Nephron progenitor cell (in vitro differentiated cells): ENCODE measurements at regions not wholly inside any gene's neighbourhood (a gene's known extent, or its start where the extent isn't known, plus 50 kb on each side); places are given as distances from the start of the nearest gene placed in this dataset.

Source experiments
- DNase-seq: peaks from one replicate; pipeline ENCODE4 v3.0.0; 2021
- H3K27ac Mint-ChIP-seq: 2 replicates; pipeline ENCODE4 v1.8.0; 2021; ENCODE audit warnings: mild to moderate bottlenecking, moderate library complexity, mixed read lengths
- H3K27me3 Mint-ChIP-seq: 2 replicates; pipeline ENCODE4 v1.8.0; 2021; ENCODE audit warnings: mild to moderate bottlenecking, low read depth, mixed read lengths; ENCODE audit not compliant: poor library complexity
- H3K36me3 Mint-ChIP-seq: 2 replicates; pipeline ENCODE4 v1.8.0; 2021; ENCODE audit warnings: low read depth, mixed read lengths
- H3K4me1 Mint-ChIP-seq: 2 replicates; pipeline ENCODE4 v1.8.0; 2021; ENCODE audit warnings: mixed read lengths
- H3K4me3 Mint-ChIP-seq: 2 replicates; pipeline ENCODE4 v1.8.0; 2021; ENCODE audit warnings: mild to moderate bottlenecking, moderate library complexity, mixed read lengths
- H3K9me3 Mint-ChIP-seq: 2 replicates; pipeline ENCODE4 v1.8.0; 2021; ENCODE audit warnings: mild to moderate bottlenecking, moderate library complexity, mixed read lengths
- CTCF ChIP-seq: fragments of 200-600 bp; sonication (generic); IDR thresholded peaks from 2 replicates; pipeline ENCODE4 v1.5.0; 2021; ENCODE audit warnings: antibody characterized with exemption

GRCh38 chr9:710951-711745 lies 130.3 kb upstream of the DMRT1 start:
- no peak overlapping the region for H3K4me3 Mint-ChIP-seq
- no peaks in the 10 kb centered on the region for H3K9me3 Mint-ChIP-seq
- H3K36me3 Mint-ChIP-seq, result peaks cover 49% of the 10 kb centered on the region
- H3K27ac Mint-ChIP-seq, result peak overlapping the region; percentile 77
- no peaks in the 10 kb centered on the region for H3K27me3 Mint-ChIP-seq
- peaks cover 54% of the 10 kb centered on the region for H3K4me1 Mint-ChIP-seq
- no peak for DNase-seq
- no peak for TF ChIP-seq CTCF

GRCh38 chr9:711761-712553 lies 129.5 kb upstream of the DMRT1 start:
- peaks cover 46% of the 10 kb centered on the region for H3K4me1 Mint-ChIP-seq
- no peak overlapping the region for H3K4me3 Mint-ChIP-seq
- no peak for DNase-seq
- no peaks in the 10 kb centered on the region for H3K27me3 Mint-ChIP-seq
- H3K9me3 Mint-ChIP-seq, result no peaks in the 10 kb centered on the region
- H3K27ac Mint-ChIP-seq, result peak overlapping the region; percentile 77
- no peak for TF ChIP-seq CTCF
- H3K36me3 Mint-ChIP-seq, result peaks cover 49% of the 10 kb centered on the region

GRCh38 chr9:712643-713042 lies 128.9 kb upstream of the DMRT1 start:
- peaks cover 46% of the 10 kb centered on the region for H3K4me1 Mint-ChIP-seq
- no peak overlapping the region for H3K27ac Mint-ChIP-seq
- DNase-seq, result no peak
- TF ChIP-seq CTCF, result no peak
- H3K4me3 Mint-ChIP-seq, result no peak overlapping the region
- H3K9me3 Mint-ChIP-seq, result no peaks in the 10 kb centered on the region
- peaks cover 49% of the 10 kb centered on the region for H3K36me3 Mint-ChIP-seq
- H3K27me3 Mint-ChIP-seq, result no peaks in the 10 kb centered on the region

GRCh38 chr9:713091-713490 lies 128.4 kb upstream of the DMRT1 start:
- no peak for TF ChIP-seq CTCF
- Mint-ChIP-seq H3K4me1 (peaks cover 49% of the 10 kb centered on the region), H3K27me3 (no peaks in the 10 kb centered on the region), H3K9me3 (no peaks in the 10 kb centered on the region), H3K27ac (no peak overlapping the region), H3K4me3 (no peak overlapping the region), H3K36me3 (peaks cover 49% of the 10 kb centered on the region)
- no peak for DNase-seq

GRCh38 chr9:714675-715074 lies 126.8 kb upstream of the DMRT1 start:
- TF ChIP-seq CTCF, result no peak
- H3K27me3 Mint-ChIP-seq, result no peaks in the 10 kb centered on the region
- H3K27ac Mint-ChIP-seq, result peak overlapping the region; percentile 44
- no peak for DNase-seq
- H3K4me3 Mint-ChIP-seq, result no peak overlapping the region
- peaks cover 48% of the 10 kb centered on the region for H3K36me3 Mint-ChIP-seq
- H3K4me1 Mint-ChIP-seq, result peaks cover 42% of the 10 kb centered on the region
- H3K9me3 Mint-ChIP-seq, result no peaks in the 10 kb centered on the region
